ENCODE measurements at regions not wholly inside any gene's neighbourhood (a gene's known extent, or its start where the extent isn't known, plus 50 kb on each side); places are given as distances from the start of the nearest gene placed in this dataset.

- Histone ChIP-seq H3K27ac (no peak overlapping the region), H3K9me3 (no peaks in the 10 kb centered on the region), H3K36me3 (no peaks in the 10 kb centered on the region), H3K4me3 (no peak overlapping the region), H3K27me3 (no peaks in the 10 kb centered on the region), H3K4me1 (no peaks in the 10 kb centered on the region)
- 90 to 100% methylated on average over 1 of the region's 1 CpG for WGBS, 2 donors
- TF ChIP-seq CTCF (IDR thresholded peaks at IDR 0.05) (no peak), POLR2A (IDR thresholded peaks at IDR 0.05) (no peak), EP300 (IDR thresholded peaks at IDR 0.05) (no peak), POLR2AphosphoS5 (IDR thresholded peaks at IDR 0.05) (no peak)
- no peak for DNase-seq
- intact Hi-C loops (cut with DNase I), result no loop called here
Measured at GRCh38 chr18:41763361-41763760, 191.7 kb upstream of the PIK3C3 start.

GRCh38 chr18:41761333-41762018 is 193.6 kb upstream of the PIK3C3 start:
- H3K36me3 ChIP-seq, result no peaks in the 10 kb centered on the region
- H3K9me3 ChIP-seq, result no peaks in the 10 kb centered on the region
- no peaks in the 10 kb centered on the region for H3K4me1 ChIP-seq
- no peak overlapping the region for H3K27ac ChIP-seq
- H3K4me3 ChIP-seq, result no peak overlapping the region
- WGBS, 2 donors, result 46 to 71% methylated on average over 2 of the region's 2 CpGs
- no peak for DNase-seq
- TF ChIP-seq POLR2A (IDR thresholded peaks at IDR 0.05), result no peak
- no peak for TF ChIP-seq POLR2AphosphoS5 (IDR thresholded peaks at IDR 0.05)
- no peak for TF ChIP-seq CTCF (IDR thresholded peaks at IDR 0.05)
- TF ChIP-seq EP300 (IDR thresholded peaks at IDR 0.05), result no peak
- intact Hi-C loops (cut with DNase I), result no loop called here
- no peaks in the 10 kb centered on the region for H3K27me3 ChIP-seq

- 78 to 87% methylated on average over 4 of the region's 4 CpGs for WGBS, 2 donors
- no peak overlapping the region for H3K27ac ChIP-seq
- intact Hi-C loops (cut with DNase I), result no loop called here
- no peak overlapping the region for H3K4me3 ChIP-seq
- no peak for DNase-seq
- no peaks in the 10 kb centered on the region for H3K4me1 ChIP-seq
- no peaks in the 10 kb centered on the region for H3K36me3 ChIP-seq
- TF ChIP-seq EP300 (IDR thresholded peaks at IDR 0.05), result no peak
- TF ChIP-seq CTCF (IDR thresholded peaks at IDR 0.05), result no peak
- no peak for TF ChIP-seq POLR2A (IDR thresholded peaks at IDR 0.05)
- no peak for TF ChIP-seq POLR2AphosphoS5 (IDR thresholded peaks at IDR 0.05)
- H3K27me3 ChIP-seq, result no peaks in the 10 kb centered on the region
- H3K9me3 ChIP-seq, result no peaks in the 10 kb centered on the region
Measured at GRCh38 chr18:41758534-41758933, 196.5 kb upstream of the PIK3C3 start.

GRCh38 chr18:41756141-41756540 is 198.9 kb upstream of the PIK3C3 start:
- Histone ChIP-seq H3K27ac (no peak overlapping the region), H3K4me1 (no peaks in the 10 kb centered on the region), H3K9me3 (no peaks in the 10 kb centered on the region), H3K27me3 (no peaks in the 10 kb centered on the region), H3K4me3 (no peak overlapping the region), H3K36me3 (no peaks in the 10 kb centered on the region)
- no peak for TF ChIP-seq CTCF (IDR thresholded peaks at IDR 0.05)
- no peak for TF ChIP-seq POLR2A (IDR thresholded peaks at IDR 0.05)
- no peak for TF ChIP-seq EP300 (IDR thresholded peaks at IDR 0.05)
- TF ChIP-seq POLR2AphosphoS5 (IDR thresholded peaks at IDR 0.05), result no peak
- 49 to 57% methylated on average over 5 of the region's 5 CpGs for WGBS, 2 donors
- DNase-seq, result no peak
- intact Hi-C loops (cut with DNase I), result no loop called here

GRCh38 chr18:41754332-41754731 is 200.7 kb upstream of the PIK3C3 start:
- intact Hi-C loops (cut with DNase I), result no loop called here
- TF ChIP-seq CTCF (IDR thresholded peaks at IDR 0.05) (no peak), POLR2A (IDR thresholded peaks at IDR 0.05) (no peak)
- no peaks in the 10 kb centered on the region for H3K4me1 ChIP-seq
- H3K4me3 ChIP-seq, result no peak overlapping the region
- no peaks in the 10 kb centered on the region for H3K9me3 ChIP-seq
- 79 to 83% methylated on average over 1 of the region's 1 CpG for WGBS, 2 donors
- no peaks in the 10 kb centered on the region for H3K36me3 ChIP-seq
- H3K27ac ChIP-seq, result no peak overlapping the region
- no peaks in the 10 kb centered on the region for H3K27me3 ChIP-seq
- DNase-seq, result no peak

Measured in sigmoid colon (tissue), 6 donors.